IMR-90 (cell line): ENCODE measurements at regions not wholly inside any gene's neighbourhood (a gene's known extent, or its start where the extent isn't known, plus 50 kb on each side); places are given as distances from the start of the nearest gene placed in this dataset.

Experiments used
- ATAC-seq: fragments of 200-7000 bp; cut with Tn5 transposase; 2 replicates; pipeline ENCODE4 v1.9.1; 2020; ENCODE audit warnings: low read depth, mild to moderate bottlenecking, moderate library complexity
- BruUV-seq: library from RNA; stranded (reverse); fragments of 400-500 nt; replicated peaks from 2 replicates; lab custom pipeline; 2021; lab: Mats Ljungman, UMichigan
- CTCF ChIA-PET: fragments of 300-600 bp; formaldehyde crosslinking; extraction: SDS; loops from one replicate; lab custom pipeline; 2021; ENCODE audit warnings: antibody characterized with exemption; lab: Yijun Ruan, JAX
- POLR2A ChIA-PET: fragments of 300-600 bp; sonication (Branson Sonifier 250); formaldehyde crosslinking; loops from one replicate; lab custom pipeline; 2022; ENCODE audit warnings: antibody characterized with exemption; ENCODE audit not compliant: unreplicated experiment; lab: Charles Lee
- DNase-seq: peaks from one replicate; pipeline ENCODE4 v3.0.0; 2013
- H2AFZ ChIP-seq: replicated peaks from 2 replicates; pipeline ENCODE3; 2013; ENCODE audit warnings: low read length, mild to moderate bottlenecking; ENCODE audit not compliant: poor library complexity
- H2AK5ac ChIP-seq: 2 replicates; pipeline ENCODE4 v1.6.1; 2013; ENCODE audit warnings: low read depth, low read length, inconsistent platforms
- H2AK9ac ChIP-seq: replicated peaks from 2 replicates; pipeline ENCODE3; 2013; ENCODE audit warnings: mild to moderate bottlenecking, low read depth, low read length, moderate library complexity; ENCODE audit not compliant: poor library complexity
- H2BK120ac ChIP-seq: 2 replicates; pipeline ENCODE4 v1.6.1; 2013; ENCODE audit warnings: low read depth, low read length, inconsistent platforms
- H2BK15ac ChIP-seq: 3 replicates; pipeline ENCODE4 v1.6.1; 2013; ENCODE audit warnings: low read depth, low read length, inconsistent platforms
- H2BK20ac ChIP-seq: 2 replicates; pipeline ENCODE4 v1.6.1; 2013; ENCODE audit warnings: low read depth, mild to moderate bottlenecking, inconsistent platforms, low read length, moderate library complexity
- H2BK5ac ChIP-seq: 2 replicates; pipeline ENCODE4 v1.6.1; 2013; ENCODE audit warnings: mild to moderate bottlenecking, low read depth, low read length, inconsistent platforms; ENCODE audit not compliant: poor library complexity, severe bottlenecking
- H3K14ac ChIP-seq: replicated peaks from 2 replicates; pipeline ENCODE4 v1.6.1; 2013; ENCODE audit warnings: low read depth, low read length, inconsistent platforms
- H3K18ac ChIP-seq: 2 replicates; pipeline ENCODE4 v1.6.1; 2013; ENCODE audit warnings: low read depth, low read length, control low read depth
- H3K23ac ChIP-seq: 2 replicates; pipeline ENCODE4 v1.6.1; 2013; ENCODE audit warnings: low read depth, low read length, inconsistent platforms
- H3K27ac ChIP-seq: 2 replicates; pipeline ENCODE4 v1.5.1; 2013; ENCODE audit warnings: mild to moderate bottlenecking, control low read depth, low read length; ENCODE audit not compliant: insufficient read depth
- H3K27me3 ChIP-seq: 2 replicates; pipeline ENCODE4 v1.6.1; 2013; ENCODE audit warnings: low read length; ENCODE audit not compliant: control insufficient read depth, insufficient read depth
- H3K36me3 ChIP-seq: 2 replicates; pipeline ENCODE4 v1.6.1; 2013; ENCODE audit warnings: low read length, mixed read lengths; ENCODE audit not compliant: control insufficient read depth, insufficient read depth
- H3K4ac ChIP-seq: 2 replicates; pipeline ENCODE4 v1.6.1; 2013; ENCODE audit warnings: low read depth, low read length, inconsistent platforms
- H3K4me1 ChIP-seq: 2 replicates; pipeline ENCODE4 v1.6.1; 2013; ENCODE audit warnings: low read length, mixed read lengths; ENCODE audit not compliant: control insufficient read depth, insufficient read depth
- H3K4me2 ChIP-seq: 2 replicates; pipeline ENCODE4 v1.6.1; 2013; ENCODE audit warnings: low read depth, mild to moderate bottlenecking, control low read depth, low read length, moderate library complexity
- H3K4me3 ChIP-seq: 2 replicates; pipeline ENCODE4 v1.5.1; 2013; ENCODE audit warnings: low read depth, mild to moderate bottlenecking, control low read depth, low read length, moderate library complexity; ENCODE audit not compliant: insufficient read depth
- H3K56ac ChIP-seq: 2 replicates; pipeline ENCODE4 v1.6.1; 2013; ENCODE audit warnings: low read length, inconsistent platforms; ENCODE audit not compliant: insufficient read depth; ENCODE audit errors: extremely low read depth
- H3K79me1 ChIP-seq, 2 experiments: 2 replicates each; pipeline ENCODE4 v1.6.1; 2013; ENCODE audit warnings: low read length in 2 of 2, inconsistent platforms in 1 of 2, low read depth in 1 of 2
- H3K9ac ChIP-seq: 2 replicates; pipeline ENCODE4 v1.6.1; 2013; ENCODE audit warnings: low read depth, low read length, control low read depth
- H3K9me1 ChIP-seq: 2 replicates; pipeline ENCODE4 v1.6.1; 2013; ENCODE audit warnings: low read length, inconsistent platforms; ENCODE audit not compliant: insufficient read depth
- H3K9me3 ChIP-seq: 2 replicates; pipeline ENCODE4 v1.6.1; 2013; ENCODE audit warnings: low read length; ENCODE audit not compliant: control insufficient read depth, insufficient read depth
- H4K20me1 ChIP-seq: 2 replicates; pipeline ENCODE4 v1.6.1; 2013; ENCODE audit warnings: low read length, inconsistent platforms; ENCODE audit not compliant: insufficient read depth
- H4K5ac ChIP-seq: 2 replicates; pipeline ENCODE4 v1.6.1; 2013; ENCODE audit warnings: mild to moderate bottlenecking, low read depth, low read length, control low read depth
- H4K8ac ChIP-seq, 2 experiments: 2 replicates each; pipeline ENCODE4 v1.6.1; 2013; ENCODE audit warnings: low read depth in 2 of 2, low read length in 2 of 2, control low read depth in 1 of 2, inconsistent platforms in 1 of 2
- H4K91ac ChIP-seq: 2 replicates; pipeline ENCODE4 v1.6.1; 2013; ENCODE audit warnings: low read depth, low read length, inconsistent platforms; ENCODE audit not compliant: insufficient read depth
- BHLHE40 ChIP-seq: fragments of 150-350 bp; IDR thresholded peaks from 2 replicates; pipeline ENCODE4 v1.6.1; 2016; ENCODE audit warnings: mild to moderate bottlenecking, low read depth, low read length
- CHD1 ChIP-seq: IDR thresholded peaks from 2 replicates; pipeline ENCODE4 v1.6.1; 2012; ENCODE audit warnings: low read depth, low read length, improper control_type of control experiment
- FOS ChIP-seq: fragments of 150-350 bp; IDR thresholded peaks from 2 replicates; pipeline ENCODE4 v1.6.1; 2016; ENCODE audit warnings: low read depth, low read length
- MAFK ChIP-seq: IDR thresholded peaks from 2 replicates; pipeline ENCODE4 v1.6.1; 2012; ENCODE audit warnings: low read depth, low read length, improper control_type of control experiment
- MAZ ChIP-seq: IDR thresholded peaks from 2 replicates; pipeline ENCODE4 v1.6.1; 2012; ENCODE audit warnings: low read depth, mild to moderate bottlenecking, low read length, improper control_type of control experiment, moderate library complexity, borderline replicate concordance
- MXI1 ChIP-seq: IDR thresholded peaks from 2 replicates; pipeline ENCODE4 v1.6.1; 2012; ENCODE audit warnings: low read depth, mild to moderate bottlenecking, low read length, moderate library complexity, borderline replicate concordance
- NFE2L2 ChIP-seq: fragments of 150-350 bp; IDR thresholded peaks from 2 replicates; pipeline ENCODE4 v1.6.1; 2016; ENCODE audit warnings: low read depth, mild to moderate bottlenecking, low read length
- POLR2A ChIP-seq: IDR thresholded peaks from 2 replicates; pipeline ENCODE4 v1.6.1; 2012; ENCODE audit warnings: mild to moderate bottlenecking, low read depth, low read length
- RAD21 ChIP-seq: IDR thresholded peaks from 2 replicates; pipeline ENCODE4 v1.6.1; 2012; ENCODE audit warnings: low read length, improper control_type of control experiment
- RFX5 ChIP-seq: IDR thresholded peaks from 2 replicates; pipeline ENCODE4 v1.8.0; 2012; ENCODE audit warnings: low read depth, mild to moderate bottlenecking, low read length, moderate library complexity
- SMC3 ChIP-seq: fragments of 150-350 bp; IDR thresholded peaks from 2 replicates; pipeline ENCODE4 v1.6.1; 2016; ENCODE audit warnings: low read depth, mild to moderate bottlenecking, antibody characterized with exemption, low read length, moderate library complexity
- USF2 ChIP-seq: fragments of 150-350 bp; IDR thresholded peaks from 2 replicates; pipeline ENCODE4 v1.6.1; 2017; ENCODE audit warnings: mild to moderate bottlenecking, antibody characterized with exemption, low read length, low read depth
- dilution Hi-C: fragments of 300-500 bp; cut with HindIII; formaldehyde crosslinking; loops from one replicate; pipeline ENCODE4 v1.14.3; 2018; ENCODE audit warnings: low sequenced_read_pairs; ENCODE audit not compliant: unreplicated experiment
- in situ Hi-C: fragments of 300-500 bp; cut with MboI; formaldehyde crosslinking; loops from 3 replicates; pipeline ENCODE4 v1.14.3; 2019; ENCODE audit warnings: low sequenced_read_pairs, inconsistent platforms, mixed read lengths
- intact Hi-C: fragments of 100-400 bp; cut with micrococcal nuclease; formaldehyde crosslinking; loops from 2 replicates; pipeline ENCODE4 v1.10.0; 2022
- TF ChIP-seq, protein P1 (sequence below): conservative IDR thresholded peaks from 2 replicates; pipeline ENCODE4 v1.5.1; 2012; ENCODE audit warnings: mild to moderate bottlenecking, low read depth, low read length, improper control_type of control experiment

DNA sequence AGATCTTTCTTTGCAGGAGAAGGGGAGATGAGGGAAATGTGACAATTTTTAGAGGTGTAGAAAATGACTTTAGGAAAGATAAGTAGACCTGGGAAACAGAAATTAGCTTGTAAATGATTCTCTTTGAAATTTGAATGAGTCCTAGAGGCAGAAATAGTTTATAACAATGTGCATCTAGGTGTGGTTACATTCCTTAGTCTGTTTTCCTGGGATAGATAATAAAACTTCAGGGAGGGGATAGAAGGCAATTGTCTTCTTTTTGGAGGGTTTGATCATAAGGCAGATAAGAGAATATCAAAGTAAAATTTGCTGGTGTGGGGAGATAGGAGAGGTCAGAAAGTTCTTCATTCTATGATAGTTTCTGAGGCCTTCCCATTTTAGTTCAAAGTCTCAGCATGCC lies 1344.3 kb upstream of the LRRTM1 start:
- Histone ChIP-seq H3K18ac (no peak overlapping the region), H3K14ac (no peak overlapping the region), H3K9me1 (no peaks in the 10 kb centered on the region), H3K9ac (no peak overlapping the region), H3K23ac (no peak overlapping the region), H4K20me1 (no peaks in the 10 kb centered on the region), H2BK120ac (no peak overlapping the region), H4K8ac (no peak overlapping the region), H2AK9ac (no peak overlapping the region), H2AK5ac (no peak overlapping the region), H3K27me3 (no peaks in the 10 kb centered on the region), H3K27ac (no peak overlapping the region), H3K56ac (no peak overlapping the region), H3K4me1 (no peaks in the 10 kb centered on the region), H2AFZ (no peak overlapping the region), H2BK15ac (no peak overlapping the region), H3K4me2 (no peak overlapping the region), H3K36me3 (no peaks in the 10 kb centered on the region), H3K79me1 (no peaks in the 10 kb centered on the region), H4K5ac (no peak overlapping the region), H3K9me3 (0 out of 2 replicates have a peak, but pooled peaks cover 2% of the 10 kb centered on the region), H2BK20ac (no peak overlapping the region), H2BK5ac (no peak overlapping the region), H4K91ac (no peak overlapping the region), H3K4me3 (no peak overlapping the region), H3K4ac (no peak overlapping the region)
- dilution Hi-C loops (no loop called here), intact Hi-C loops (no loop called here), in situ Hi-C loops (no loop called here)
- no peak for TF ChIP-seq FOS
- no peak for TF ChIP-seq BHLHE40
- no peak for TF ChIP-seq MAZ
- no peak for TF ChIP-seq POLR2A
- no peak for TF ChIP-seq SMC3
- no peak for TF ChIP-seq USF2
- no peak for TF ChIP-seq MAFK
- TF ChIP-seq, protein P1, sequence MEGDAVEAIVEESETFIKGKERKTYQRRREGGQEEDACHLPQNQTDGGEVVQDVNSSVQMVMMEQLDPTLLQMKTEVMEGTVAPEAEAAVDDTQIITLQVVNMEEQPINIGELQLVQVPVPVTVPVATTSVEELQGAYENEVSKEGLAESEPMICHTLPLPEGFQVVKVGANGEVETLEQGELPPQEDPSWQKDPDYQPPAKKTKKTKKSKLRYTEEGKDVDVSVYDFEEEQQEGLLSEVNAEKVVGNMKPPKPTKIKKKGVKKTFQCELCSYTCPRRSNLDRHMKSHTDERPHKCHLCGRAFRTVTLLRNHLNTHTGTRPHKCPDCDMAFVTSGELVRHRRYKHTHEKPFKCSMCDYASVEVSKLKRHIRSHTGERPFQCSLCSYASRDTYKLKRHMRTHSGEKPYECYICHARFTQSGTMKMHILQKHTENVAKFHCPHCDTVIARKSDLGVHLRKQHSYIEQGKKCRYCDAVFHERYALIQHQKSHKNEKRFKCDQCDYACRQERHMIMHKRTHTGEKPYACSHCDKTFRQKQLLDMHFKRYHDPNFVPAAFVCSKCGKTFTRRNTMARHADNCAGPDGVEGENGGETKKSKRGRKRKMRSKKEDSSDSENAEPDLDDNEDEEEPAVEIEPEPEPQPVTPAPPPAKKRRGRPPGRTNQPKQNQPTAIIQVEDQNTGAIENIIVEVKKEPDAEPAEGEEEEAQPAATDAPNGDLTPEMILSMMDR = no peak
- no peak for TF ChIP-seq CHD1
- TF ChIP-seq MXI1 = no peak
- TF ChIP-seq RFX5 = no peak
- TF ChIP-seq NFE2L2 = no peak
- TF ChIP-seq RAD21 = no peak
- CTCF ChIA-PET = no interaction called here
- POLR2A ChIA-PET = no interaction called here
- no peak for DNase-seq
- no peak for ATAC-seq
- no TSS peak for BruUV-seq
